Keratinocyte (primary cell): ENCODE measurements at regions not wholly inside any gene's neighbourhood (a gene's known extent, or its start where the extent isn't known, plus 50 kb on each side); places are given as distances from the start of the nearest gene placed in this dataset.

Experiments
- CTCF ChIP-seq, 3 experiments: IDR thresholded peaks in 1 of 3; conservative IDR thresholded peaks in 1 of 3; optimal IDR thresholded peaks in 1 of 3; 2 replicates in 2 of 3; 3 replicates in 1 of 3; pipeline versions ENCODE3 to v1.5.1; 2011; ENCODE audit warnings: low read length in 3 of 3, mild to moderate bottlenecking in 3 of 3, moderate library complexity in 2 of 3, control low read depth in 1 of 3, inconsistent platforms in 1 of 3; ENCODE audit not compliant: insufficient read depth in 2 of 3; ENCODE audit errors: extremely low read depth in 1 of 3
- EZH2 ChIP-seq: IDR thresholded peaks from one replicate; pipeline ENCODE4 v1.6.1; 2012; ENCODE audit warnings: inconsistent platforms, mild to moderate bottlenecking, low read length, moderate library complexity

GRCh38 chr4:151573474-151573873, 164.5 kb downstream of the FHIP1A start:
- no peak for TF ChIP-seq CTCF (optimal IDR thresholded peaks at IDR 0.05 in 1 of 3, IDR thresholded peaks at IDR 0.05 in 1 of 3, conservative IDR thresholded peaks at IDR 0.05 in 1 of 3; ENCODE audit: extremely low read depth in 1 of 3, insufficient read depth in 2 of 3, low read length in 3 of 3)
- no peak for TF ChIP-seq EZH2
